ENCODE measurements at regions not wholly inside any gene's neighbourhood (a gene's known extent, or its start where the extent isn't known, plus 50 kb on each side); places are given as distances from the start of the nearest gene placed in this dataset.
"Not testable (repeated sequence)": the region's sequence is repeated elsewhere in the genome, so short reads cannot be mapped to it uniquely, and the experiment has no call there.

DNA sequence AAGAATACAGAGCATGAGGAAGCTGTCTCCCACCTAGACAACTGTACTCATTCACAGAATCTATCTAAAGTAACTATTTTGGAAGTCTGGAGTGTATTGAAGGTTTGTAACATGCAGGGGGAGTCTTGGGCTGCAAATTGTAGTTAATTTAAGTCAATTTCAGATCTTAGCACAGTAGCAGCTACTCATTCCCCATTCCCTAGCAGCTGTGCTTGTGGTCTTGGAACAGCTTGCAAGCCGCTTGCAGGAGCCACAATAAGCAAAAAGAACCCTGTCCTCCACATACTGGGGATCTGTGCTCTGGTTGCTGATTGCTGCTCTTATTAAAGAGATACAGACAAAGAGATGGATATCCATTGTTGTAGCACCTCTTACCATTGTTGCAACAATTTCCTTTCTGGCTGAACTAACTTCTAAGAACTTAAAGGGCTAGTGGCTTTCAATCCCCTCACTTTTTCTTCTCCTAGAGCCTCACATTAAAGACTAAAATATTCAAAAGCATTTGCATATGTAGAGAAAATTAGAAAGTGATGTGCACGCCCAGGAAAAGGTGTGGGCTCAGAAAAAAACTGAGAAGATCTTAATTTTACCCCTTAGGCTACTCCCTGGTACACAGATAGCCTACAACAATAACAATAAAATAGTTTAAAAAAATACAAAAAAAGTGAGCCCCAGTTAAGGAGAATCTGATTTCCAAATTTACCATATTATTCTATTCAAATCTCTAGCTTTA is 1775.1 kb upstream of the PIK3C3 start:
- DNase-seq, result no peak

DNA sequence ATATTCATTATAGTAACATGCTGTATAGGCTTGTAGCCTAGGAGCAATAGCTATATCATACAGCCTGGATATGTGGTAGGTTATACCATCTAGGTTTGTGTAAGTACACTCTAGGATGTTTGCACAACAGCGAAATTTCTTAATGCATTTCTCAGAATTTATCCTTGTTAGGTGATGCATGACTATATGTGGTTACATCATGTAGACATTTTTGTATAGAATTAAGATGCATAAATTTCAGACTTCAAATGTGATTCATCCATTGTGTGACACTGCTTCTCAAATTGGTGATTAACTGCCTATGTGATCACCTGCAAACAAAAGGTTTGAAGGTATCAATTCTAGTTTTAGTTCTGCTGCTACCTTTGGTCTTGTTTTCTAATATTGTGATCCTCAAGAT is 1787.0 kb upstream of the PIK3C3 start:
- no peak for DNase-seq

DNA sequence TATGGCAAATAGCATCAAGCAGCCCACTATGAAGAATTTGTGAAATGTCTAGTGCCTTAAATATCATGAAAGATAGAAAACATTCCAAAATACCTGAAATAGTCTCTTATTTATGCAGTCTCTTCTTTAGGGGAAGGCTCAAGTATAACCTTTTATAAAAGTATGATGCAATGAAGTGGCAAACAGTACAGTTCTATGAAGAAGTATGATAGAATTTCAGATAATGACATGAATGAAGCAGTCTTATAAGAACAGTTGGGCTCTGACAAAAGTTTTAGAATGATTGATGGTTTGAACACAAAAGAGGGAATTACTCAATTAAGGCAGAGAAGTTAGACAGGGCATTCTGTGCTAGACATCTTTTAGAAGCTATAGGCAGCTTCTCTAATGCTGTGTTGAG is 1791.8 kb upstream of the PIK3C3 start:
- no peak for DNase-seq

DNA sequence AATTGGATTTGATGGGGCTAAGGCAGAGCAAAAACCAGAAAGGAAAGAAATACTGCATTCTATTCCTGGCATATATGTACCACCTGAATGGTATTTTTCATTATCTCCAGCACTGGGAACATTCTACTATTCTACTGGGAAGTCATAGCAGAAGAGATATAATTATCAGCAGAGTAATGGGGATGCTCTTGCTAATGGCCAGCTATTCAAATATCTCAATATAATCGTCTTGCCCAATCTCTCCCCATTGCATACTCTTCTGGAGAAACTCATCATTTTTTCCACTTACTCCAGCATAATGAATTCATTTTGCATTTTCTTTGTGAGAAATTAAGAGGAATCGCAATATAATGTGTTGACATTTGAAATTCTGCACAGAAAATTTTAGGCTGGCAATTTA is 1794.7 kb upstream of the PIK3C3 start:
- DNase-seq, result no peak

DNA sequence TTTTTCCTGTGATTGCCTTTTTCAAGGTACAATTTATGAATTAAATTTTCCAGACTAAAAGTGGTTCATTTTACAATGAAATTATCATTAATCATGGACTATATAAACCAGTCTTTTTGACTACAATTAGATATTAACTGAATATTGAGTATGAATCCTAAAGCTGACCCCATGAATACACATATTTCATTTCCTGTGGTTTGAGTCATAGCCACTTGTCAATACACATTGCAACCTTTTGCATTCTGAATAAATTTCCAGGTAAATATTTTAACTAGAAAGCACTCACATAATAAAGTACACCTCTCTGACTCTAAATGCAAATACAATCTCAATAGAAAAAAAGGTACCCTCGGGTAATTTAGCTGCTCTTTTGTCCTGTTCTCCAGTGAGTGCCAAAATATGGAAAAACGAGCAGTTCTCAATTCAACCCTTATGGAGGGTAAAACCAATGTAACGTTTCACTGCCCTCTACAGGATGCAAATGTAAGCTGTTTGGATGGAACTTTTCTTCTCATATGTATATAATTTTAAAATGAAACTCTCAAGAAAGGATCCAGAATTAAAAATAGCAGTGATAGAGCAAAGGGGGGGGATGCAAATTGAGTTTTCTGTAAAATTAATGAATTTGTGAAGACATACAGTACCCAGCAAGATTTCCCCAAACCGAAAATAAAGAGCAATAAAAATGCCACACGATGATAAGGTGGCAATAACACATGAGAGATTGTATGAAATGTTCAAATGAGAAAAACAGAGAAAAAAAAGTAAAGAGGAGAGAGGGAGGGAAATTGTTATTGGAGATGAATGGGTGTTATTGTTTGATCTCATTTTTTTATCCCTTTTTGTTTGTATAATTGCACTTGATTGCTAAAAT is 1795.7 kb upstream of the PIK3C3 start:
- DNase-seq, result no peak

DNA sequence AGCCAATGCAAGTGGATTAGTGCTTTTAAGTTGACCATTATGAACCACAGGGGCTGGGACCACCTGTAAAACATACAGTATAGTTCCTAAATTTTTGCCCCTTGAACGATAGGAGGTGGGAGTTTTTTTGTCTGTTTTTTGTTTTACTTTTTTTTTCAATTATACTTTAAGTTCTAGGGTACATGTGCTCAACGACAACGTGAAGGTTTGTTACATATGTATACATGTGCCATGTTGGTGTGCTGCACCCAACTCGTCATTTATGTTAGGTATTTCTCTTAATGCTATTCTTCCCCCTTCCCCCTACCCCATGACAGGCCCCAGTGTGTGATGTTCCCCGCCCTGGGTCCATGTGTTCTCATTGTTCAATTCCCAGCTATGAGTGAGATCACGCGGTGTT is 1797.9 kb upstream of the PIK3C3 start:
- DNase-seq, result no peak

DNA sequence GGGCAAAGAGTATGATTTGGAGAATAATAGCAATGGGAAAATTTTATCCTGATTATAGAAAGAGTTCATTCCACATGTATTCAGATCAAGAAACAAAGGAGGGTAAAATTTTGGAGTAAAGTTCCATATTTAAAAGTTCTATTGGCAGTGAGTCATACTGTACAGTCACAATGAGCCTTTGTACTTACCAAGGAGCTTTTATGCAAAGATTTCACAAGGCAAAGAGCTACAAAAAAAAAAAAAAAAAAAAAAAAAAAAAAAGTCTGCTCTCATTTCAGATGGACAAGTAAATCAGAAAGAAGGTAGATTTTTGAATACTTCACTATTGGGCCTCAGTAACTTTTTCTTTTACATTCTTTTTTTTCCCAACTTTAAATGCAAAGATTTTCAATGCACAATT is 1802.2 kb upstream of the PIK3C3 start:
- no peak for DNase-seq

DNA sequence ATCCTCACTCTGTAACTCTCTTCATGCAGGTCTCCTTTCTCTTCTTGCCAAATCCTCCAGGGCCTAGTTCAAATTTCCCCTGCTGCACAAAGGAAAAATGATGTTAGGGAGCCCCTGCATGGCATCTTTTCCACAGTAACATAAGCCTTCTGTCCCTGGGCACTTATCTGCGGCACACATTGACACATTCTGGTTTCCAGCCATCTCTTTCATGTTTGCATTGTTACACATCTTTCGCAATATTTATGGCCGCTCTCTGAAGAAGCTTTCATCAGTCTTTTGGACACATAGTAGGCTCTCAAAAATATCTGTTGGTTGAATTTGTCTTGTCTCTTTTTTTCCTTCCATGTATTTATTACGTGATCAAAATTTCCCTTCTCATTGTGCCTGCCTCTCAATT is 1806.1 kb upstream of the PIK3C3 start:
- no peak for DNase-seq

DNA sequence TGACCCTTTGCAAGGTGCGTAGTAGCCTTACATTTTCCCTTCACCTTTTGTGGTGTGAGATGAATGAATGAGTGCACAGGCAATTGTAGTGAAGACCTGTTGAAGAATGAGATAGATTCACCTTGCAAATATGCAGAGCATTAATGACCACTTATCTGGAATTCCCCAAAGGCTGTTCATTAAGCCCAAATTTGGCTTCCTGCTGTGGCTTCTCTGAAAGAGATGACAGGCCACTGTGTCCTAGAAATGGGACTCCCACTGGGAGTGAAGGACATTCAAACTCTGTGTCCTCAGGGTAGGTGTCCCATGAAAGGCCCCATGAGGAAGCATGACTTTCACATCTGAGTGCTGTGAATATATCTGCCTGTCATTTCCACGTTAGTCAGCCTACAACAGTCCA is 1821.8 kb upstream of the PIK3C3 start:
- DNase-seq, result no peak

DNA sequence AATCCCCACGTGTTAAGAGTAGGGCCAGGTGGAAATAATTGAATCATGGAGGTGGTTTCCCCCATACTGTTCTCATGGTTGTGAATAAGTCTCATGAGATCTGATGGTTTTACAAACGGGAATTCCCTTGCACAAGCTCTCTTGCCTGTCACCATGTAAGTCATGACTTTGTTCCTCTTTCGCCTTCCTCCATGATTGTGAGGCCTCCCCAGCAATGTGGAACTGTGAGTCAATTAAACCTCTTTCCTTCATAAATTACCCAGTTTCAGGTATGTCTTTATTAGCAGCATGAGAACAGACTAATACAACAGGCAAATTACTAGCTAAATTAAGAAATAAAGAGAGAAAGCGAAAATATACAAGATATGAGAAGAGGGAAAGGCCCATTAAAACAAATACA is 1822.6 kb upstream of the PIK3C3 start:
- not testable (repeated sequence) for DNase-seq

DNA sequence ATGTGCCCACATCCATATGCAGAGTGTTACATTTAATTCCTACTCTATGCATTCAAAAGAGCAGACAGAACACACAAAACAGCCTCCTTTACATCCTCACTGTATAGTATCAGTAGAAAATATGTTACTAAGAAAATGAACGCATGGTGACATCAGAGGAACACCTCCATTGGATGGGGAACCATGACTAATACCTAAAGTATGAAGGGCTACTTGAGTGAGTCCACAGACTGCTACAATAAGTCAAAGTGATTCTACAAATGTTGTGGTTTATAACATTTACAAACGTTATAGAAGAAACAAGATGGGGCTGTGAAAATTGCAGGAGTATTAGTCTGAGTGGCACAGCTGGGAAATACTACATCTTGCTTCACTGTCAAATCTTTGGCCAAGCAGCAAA is 1830.9 kb upstream of the PIK3C3 start:
- no peak for DNase-seq

DNA sequence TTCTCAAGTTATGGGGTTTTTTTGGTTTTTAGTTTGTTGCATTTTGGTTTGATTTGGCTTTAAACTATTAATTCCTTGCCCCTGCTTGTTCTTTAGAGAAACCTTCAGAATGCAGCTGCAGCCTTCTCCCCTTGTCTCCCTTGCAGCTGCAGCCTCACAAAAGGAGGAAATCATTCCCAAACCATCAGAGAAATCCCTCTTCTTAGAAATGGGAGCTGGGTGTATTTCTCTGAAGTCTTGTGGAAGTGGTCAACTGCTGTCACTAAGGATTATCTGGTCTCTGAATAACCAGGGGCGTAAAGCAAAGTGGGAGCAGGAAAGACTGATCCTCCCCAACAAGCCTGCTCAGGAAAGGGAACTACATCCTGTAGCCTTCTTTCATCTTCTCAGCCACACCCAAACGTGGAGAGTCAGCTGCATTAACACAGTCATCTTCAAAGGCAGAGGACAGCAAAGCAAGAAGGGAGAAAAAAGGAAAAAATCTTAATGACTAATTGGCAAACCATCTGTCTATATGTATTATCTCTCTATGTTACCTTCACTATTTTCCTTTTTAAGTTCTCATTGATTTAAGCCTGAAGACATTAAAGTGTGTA is 1834.1 kb upstream of the PIK3C3 start:
- DNase-seq, result no peak

DNA sequence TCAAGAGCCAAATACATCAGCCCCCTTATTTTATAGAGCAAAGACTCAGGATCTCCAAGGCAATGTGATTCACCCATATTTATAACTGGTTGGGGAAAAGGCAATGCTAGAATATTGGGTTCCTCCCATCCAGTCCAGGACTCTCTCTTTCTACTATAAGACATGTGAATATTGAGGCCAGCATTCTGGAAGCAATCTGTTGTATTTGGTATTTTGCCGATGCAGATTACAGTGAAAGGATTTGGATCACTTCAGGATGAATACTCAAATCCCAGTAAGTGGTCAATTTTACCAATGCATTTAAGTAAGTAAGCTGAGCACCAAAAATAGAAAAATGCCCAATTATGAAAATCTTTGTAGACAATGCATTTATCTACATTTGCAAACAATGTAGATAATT is 1834.7 kb upstream of the PIK3C3 start:
- DNase-seq, result no peak

DNA sequence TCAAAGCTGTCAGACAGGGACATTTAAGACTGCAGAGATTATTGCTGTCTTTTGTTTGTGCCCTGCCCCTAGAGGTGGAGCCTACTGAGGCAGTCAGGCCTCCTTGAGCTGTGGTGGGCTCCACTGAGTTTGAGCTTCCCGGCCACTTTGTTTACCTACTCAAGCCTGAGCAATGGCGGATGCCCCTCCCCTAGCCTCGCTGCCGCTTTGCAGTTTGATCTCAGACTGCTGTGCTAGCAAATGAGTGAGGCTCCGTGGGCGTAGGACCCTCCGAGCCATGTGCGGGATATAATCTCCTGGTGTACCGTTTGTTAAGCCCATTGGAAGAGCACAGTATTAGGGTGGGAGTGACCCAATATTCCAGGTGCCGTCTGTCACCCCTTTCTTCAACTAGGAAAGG is 1835.5 kb upstream of the PIK3C3 start:
- not testable (repeated sequence) for DNase-seq

DNA sequence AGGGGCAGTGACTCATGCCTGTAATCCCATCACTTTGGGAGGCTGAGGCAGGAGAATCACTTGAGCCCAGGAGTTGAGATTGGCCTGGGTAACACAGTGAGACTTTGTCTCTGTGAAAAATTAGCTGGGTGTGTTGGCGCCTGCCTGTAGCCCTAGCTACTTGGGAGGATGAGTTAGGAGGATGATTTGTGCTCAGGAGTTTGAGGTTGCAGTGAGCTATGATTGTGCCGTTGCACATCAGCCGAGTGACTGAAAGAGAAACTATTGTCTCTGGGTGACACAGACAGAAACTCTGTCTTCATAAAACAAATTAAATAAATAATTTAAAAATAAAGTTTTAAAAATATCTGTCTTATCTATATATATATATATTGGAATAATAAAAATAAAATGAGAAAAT is 1844.6 kb upstream of the PIK3C3 start:
- DNase-seq, result no peak

DNA sequence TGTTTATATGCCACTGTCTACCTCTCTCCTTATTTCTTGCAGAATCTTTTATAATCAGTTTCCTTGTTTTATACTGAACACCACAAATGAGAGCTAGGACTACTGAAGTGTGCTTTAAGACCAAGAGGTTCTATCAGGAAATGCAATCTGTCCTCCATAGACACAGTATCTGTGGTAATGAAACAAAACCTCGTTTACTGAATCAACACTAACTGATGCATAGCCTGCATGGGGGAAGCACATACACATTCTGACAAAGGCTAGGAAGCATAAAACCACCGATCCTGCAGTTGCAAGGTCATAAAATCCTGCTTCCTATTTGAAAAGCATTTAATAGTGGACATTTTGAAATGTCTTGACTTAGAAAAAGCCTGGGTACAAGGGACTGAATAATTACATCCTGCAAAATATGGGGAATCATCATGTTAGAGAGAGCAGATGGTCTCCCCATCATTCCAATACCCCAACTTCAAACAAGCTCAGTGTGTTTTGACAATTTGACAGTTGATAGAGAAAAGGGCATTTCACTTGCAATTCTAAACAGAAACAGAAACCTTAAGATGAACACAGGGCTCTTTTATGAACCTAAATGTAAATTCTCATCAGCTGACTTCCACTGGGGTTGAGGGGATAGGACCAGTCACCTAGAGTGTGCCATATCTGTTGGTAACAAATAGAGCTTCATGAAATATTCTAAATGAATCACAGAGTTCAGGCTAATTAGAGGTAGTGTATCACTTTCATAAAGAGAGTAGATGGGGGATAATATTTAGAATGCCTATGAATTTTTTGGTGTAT is 1845.6 kb upstream of the PIK3C3 start:
- DNase-seq, result no peak

DNA sequence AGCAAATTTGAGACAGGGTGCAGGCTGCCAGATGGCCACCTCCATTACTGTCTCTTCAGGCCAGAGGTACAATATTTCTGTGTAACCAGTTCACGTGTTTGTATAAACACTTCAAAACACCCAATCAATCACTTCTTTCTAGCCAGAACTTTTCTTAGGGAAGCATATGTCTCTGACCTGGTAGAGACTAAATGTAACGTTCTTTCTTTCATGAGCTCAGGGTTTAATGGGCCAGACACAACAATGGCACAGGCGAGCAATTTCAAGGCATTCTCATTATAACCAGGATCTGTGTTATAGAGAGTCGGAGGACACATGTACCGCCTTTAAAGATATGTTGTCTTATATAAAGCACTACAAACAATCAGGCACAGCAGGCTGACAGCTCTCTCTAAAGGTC is 1846.4 kb upstream of the PIK3C3 start:
- DNase-seq, result no peak

DNA sequence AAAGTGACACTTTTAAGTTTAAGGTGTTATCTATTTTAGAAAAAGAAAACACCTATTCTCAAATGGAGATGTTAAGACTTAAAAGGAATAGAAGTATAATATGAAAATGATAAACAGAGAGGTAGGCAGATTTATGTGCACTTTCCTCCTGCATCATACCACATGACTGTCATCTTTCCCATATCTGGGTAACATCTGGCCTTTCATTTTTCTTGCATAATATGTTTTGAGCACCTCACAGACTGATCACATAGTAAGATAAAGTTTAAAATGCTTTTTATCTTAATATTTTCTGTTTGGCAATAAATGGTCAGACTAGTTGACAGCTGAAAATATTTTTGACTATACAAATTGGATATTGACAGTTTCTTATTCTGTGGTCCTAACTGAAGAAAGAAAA is 1852.1 kb upstream of the PIK3C3 start:
- no peak for DNase-seq

DNA sequence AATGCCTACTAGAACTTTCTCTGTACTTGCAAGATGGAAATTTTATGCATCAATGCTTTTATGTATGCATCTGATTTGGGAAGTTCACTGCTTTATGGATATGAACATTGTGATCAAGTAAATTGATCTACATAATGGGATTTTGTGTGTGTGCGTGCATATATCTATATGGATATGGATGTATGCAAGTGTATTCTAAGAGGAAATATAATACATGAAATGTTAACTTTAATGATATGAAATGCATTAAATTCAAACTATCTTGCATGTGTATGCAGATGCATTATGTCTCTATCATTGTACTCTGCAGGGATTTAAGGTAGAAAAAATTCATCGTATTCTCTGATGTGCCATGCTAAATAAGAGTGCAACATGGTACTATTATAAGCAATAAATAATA is 1855.4 kb upstream of the PIK3C3 start:
- DNase-seq, result no peak

DNA sequence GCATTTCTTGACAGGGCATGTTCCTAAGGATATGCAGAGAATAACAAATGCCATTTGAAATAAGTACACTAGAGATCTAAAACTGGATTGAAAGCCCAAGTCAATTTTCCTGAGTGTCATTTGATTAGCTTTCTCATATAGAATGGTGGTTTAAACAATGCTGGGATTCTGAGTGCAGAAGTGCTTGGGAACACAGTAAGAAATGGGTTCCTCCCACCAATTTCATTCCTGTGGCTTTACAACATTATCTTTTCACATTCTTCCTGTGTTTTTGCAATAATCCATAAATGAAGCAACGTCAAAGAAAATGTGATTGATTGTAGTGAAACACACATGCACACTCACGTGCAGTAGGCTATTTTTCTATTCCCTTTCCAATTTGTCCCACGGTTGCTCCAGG is 1858.4 kb upstream of the PIK3C3 start:
- DNase-seq, result no peak

DNA sequence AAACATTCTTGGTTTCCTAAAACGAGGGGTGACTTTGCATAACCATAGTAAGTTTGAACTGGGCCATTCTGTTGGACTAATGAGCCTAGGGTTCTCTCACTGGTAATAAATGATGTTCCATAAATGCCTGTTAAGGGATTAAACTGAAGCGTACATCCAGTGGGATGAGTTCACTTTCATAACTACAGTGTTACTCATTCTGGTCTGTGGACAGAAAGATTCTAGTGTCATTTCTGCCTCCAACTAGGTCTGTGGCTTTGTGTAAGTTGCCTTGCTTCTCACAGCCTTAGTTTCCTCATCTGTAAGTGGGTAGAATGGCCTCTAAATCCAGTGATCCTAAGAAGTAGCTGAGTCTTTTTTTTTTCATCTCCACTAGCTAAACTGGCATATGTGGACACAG is 1860.6 kb upstream of the PIK3C3 start:
- no peak for DNase-seq

DNA sequence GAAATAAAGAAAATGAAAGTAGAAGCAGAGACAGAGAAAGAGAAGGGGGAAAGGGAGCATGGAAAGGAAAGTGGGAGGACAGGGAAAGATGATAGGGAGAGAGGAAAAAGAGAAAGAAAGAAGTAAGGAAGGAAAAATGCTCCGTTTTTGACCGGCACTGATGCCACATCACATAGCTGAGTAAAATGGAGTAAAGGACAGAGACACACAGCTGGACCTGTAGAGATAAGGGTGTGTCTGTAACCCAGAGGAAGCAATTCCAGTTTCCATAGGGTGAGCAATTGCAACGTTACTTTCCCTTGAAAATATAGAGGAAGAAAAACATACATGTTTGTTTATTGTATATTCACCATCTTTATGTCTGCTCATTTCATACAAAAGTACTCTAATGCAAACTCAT is 1866.9 kb upstream of the PIK3C3 start:
- no peak for DNase-seq

DNA sequence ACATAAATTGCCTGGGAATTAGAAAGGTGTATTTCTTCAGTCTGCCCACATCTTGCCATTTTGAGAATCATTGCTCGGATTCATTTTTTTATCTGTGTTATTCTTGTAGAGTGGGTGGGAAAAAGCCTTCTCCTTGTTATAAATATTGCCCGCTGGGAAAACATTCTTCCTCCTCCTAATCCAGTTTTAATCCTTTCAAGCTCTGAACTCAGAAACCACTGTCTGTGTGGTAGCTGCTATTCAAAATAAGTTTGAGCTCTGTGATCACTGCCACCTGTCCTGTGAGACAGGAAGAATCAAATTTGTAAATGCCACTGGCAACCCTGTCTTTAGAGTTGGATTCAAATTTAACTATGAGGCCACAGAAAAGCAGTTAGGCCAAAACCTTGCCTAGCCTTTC is 1875.2 kb upstream of the PIK3C3 start:
- DNase-seq, result no peak

Data from T-helper 9 cell (primary cell).